ENCODE measurements at regions not wholly inside any gene's neighbourhood (a gene's known extent, or its start where the extent isn't known, plus 50 kb on each side); places are given as distances from the start of the nearest gene placed in this dataset.

GRCh38 chr5:4447657-4448056, 692.5 kb upstream of the ADAMTS16 start:
- 90 to 95% methylated on average over 1 of the region's 1 CpG for WGBS, 2 donors
- intact Hi-C loops (cut with DNase I; ENCODE audit: low total_unique reads): no loop called here
- no peak for TF ChIP-seq CTCF (IDR thresholded peaks at IDR 0.05)
- no peak for TF ChIP-seq POLR2A (IDR thresholded peaks at IDR 0.05)
- no peak for DNase-seq (ENCODE audit: low spot score in 2 of 2)
- H3K4me3 ChIP-seq (ENCODE audit: low read depth, poor library complexity, severe bottlenecking): no peak overlapping the region

GRCh38 chr5:4453655-4454054, 686.5 kb upstream of the ADAMTS16 start:
- no peak for DNase-seq (ENCODE audit: low spot score in 2 of 2)
- intact Hi-C loops (cut with DNase I; ENCODE audit: low total_unique reads): no loop called here
- no peak for TF ChIP-seq CTCF (IDR thresholded peaks at IDR 0.05)
- TF ChIP-seq POLR2A (IDR thresholded peaks at IDR 0.05): no peak
- no peak overlapping the region for H3K4me3 ChIP-seq (ENCODE audit: low read depth, poor library complexity, severe bottlenecking)
- 68 to 72% methylated on average over 4 of the region's 4 CpGs for WGBS, 2 donors

DNA sequence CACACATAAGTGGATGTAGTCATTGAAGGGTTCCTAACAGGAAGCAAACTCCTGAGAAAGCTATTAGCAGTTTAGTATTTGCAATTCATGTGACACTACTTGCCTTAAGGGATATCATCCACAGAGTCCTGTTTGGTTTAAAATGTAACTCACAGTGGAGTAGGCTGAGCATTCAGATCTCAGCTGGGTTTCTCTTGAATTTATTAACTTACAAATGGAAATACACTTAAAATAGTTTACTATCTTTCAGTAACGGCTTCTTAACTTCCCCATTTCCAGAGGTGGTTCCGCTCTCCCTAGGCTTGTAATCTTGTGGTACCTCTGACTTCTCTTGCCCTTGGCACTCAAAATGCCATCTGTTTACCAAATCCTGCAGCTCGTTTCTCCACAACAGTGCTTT, 660.7 kb upstream of the ADAMTS16 start:
- no peak for DNase-seq (ENCODE audit: low spot score in 2 of 2)
- H3K4me3 ChIP-seq (ENCODE audit: low read depth, poor library complexity, severe bottlenecking): no peak overlapping the region
- TF ChIP-seq CTCF (IDR thresholded peaks at IDR 0.05): no peak
- 47 to 63% methylated on average over 3 of the region's 3 CpGs for WGBS, 2 donors
- intact Hi-C loops (cut with DNase I; ENCODE audit: low total_unique reads): no loop called here

GRCh38 chr5:4480528-4481349, 659.4 kb upstream of the ADAMTS16 start:
- no peak for TF ChIP-seq CTCF (IDR thresholded peaks at IDR 0.05)
- no peak for TF ChIP-seq POLR2A (IDR thresholded peaks at IDR 0.05)
- WGBS, 2 donors: 67 to 68% methylated on average over 18 of the region's 18 CpGs
- no peak for DNase-seq (ENCODE audit: low spot score in 2 of 2)
- no peak overlapping the region for H3K4me3 ChIP-seq (ENCODE audit: low read depth, poor library complexity, severe bottlenecking)
- intact Hi-C loops (cut with DNase I; ENCODE audit: low total_unique reads): no loop called here

DNA sequence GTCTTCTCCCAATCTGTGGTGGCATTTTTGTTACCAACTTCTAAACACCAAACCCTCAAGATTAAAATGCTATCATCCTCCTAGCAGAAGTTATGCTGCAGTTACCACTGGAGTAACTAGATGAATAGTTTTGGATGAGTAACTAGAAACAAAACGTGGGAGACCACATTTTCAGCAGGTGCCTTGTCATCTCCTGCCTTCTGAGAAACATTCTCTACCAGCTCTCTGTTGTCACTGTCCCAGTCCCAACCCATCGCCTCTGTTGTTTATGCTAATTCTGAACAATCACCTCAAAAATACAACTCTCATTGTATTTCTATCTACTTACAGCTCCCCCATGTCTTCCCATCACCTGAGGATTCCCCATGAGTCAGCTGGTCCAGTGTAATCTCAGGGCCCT, 652.5 kb upstream of the ADAMTS16 start:
- no peak overlapping the region for H3K4me3 ChIP-seq (ENCODE audit: low read depth, poor library complexity, severe bottlenecking)
- WGBS, 2 donors: 73 to 79% methylated on average over 2 of the region's 2 CpGs
- intact Hi-C loops (cut with DNase I; ENCODE audit: low total_unique reads): no loop called here
- no peak for DNase-seq (ENCODE audit: low spot score in 2 of 2)
- TF ChIP-seq POLR2A (IDR thresholded peaks at IDR 0.05) (no peak), CTCF (IDR thresholded peaks at IDR 0.05) (no peak)
